GM19395 (cell line): ENCODE measurements at regions not wholly inside any gene's neighbourhood (a gene's known extent, or its start where the extent isn't known, plus 50 kb on each side); places are given as distances from the start of the nearest gene placed in this dataset.
"Not testable (repeated sequence)": the region's sequence is repeated elsewhere in the genome, so short reads cannot be mapped to it uniquely, and the experiment has no call there.

ENCODE experiments used
- ATAC-seq: cut with Tn5 transposase; IDR thresholded peaks from one replicate; pipeline ENCODE4 v1.9.1; 2021; ENCODE audit warnings: mild to moderate bottlenecking, moderate library complexity; ENCODE audit not compliant: unreplicated experiment

DNA sequence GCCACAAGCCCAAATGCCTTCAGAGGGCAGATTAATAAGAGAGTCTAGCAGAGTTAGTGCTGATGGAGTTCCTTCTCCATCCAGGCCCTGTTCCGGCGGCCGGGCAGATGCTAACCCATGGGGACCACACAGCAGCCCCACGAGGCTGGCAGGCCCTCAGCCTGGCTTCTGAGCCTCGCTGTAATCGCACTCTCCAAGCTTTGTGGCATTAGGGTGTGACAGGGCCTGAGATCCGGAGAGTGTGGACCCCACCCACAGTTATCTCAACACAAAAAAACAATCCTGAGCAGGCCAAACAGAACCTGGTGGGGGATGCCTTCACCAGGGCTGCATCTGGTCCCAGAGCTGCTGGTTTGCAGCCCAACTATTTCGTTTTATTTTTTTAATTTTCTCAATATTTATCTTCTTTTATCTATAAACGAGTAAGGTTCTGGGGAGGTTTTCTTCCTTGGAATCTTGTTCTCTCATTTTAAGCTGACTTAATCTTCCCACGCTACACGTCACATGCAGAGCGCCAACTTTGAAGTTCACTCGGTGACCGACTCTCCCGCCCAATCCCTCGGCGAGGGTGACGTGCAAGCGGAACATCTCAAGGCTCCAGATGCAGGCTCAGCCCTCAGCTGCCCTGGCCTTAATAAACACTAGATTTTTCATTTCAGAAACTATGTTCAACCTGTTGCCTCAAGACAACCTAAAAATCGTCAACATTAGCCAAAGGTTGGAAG is 372.4 kb downstream of the BCL2L11 start:
- not testable (repeated sequence) for ATAC-seq

DNA sequence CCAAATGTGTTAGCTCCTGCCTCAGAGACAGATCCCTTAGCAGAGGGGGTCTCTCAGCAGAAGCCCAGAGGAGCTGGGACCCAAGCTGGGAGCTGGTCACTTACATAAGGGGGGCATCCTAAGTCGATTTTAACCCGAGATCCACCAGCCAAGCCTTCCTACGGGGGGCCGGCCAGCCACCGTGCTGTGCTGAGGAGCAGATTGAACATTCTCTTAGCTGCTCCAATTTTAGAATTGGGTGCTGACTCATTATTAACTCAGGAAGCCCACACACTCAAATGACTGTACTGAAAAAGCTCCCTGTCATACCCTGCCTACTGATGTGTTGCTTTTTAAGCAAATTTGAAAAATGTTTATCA is 373.0 kb downstream of the BCL2L11 start:
- ATAC-seq, result peak; percentile 84

DNA sequence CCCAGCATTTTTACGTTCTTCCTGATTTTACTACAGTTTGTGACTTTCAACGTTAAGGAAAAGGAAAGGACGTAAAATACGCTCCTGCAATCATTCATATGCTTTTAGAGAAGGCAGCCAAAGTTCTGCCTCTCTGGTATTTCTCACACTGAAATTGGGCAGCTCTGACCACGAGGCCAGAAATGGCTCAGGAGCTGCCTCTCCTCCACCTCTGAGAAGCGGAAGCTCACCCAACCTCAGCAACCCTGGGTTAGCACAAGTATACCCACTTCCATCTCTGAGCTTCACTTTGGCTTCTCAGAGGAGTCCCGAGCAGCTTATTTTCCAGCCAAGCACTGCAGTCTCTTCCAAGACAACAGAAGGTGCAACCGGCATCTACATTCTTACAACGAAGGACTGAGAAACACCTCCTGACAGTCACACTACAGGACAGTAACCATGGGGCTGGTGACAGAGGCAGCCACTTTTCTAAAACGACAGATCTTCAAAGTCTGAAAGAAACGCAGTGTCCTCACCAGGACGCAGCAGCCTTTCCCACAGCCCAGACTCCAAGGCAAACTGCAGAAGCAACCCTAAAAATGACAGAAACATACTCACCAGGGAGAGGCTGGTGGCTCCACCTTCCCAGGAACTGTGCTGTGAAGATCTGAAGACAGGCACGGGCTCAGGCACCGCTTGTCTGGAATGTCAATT is 373.7 kb downstream of the BCL2L11 start:
- peak; percentile 51 for ATAC-seq

DNA sequence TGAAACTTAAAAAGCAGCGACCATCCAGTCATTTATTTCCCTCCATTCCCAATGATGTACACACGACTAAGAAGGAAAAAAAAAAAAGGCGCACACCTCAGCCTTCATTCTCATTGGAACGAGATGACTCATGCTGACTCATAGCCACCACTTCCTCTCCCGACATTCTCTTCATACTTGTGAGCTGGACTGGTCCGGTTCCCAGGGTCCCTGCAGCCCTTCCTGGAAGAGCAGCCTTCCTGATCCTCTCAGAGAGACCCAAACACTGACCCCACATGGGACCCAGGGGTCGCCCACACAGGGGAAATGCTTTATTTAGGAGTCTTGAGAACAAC is 374.2 kb downstream of the BCL2L11 start:
- peak; percentile 65 for ATAC-seq

DNA sequence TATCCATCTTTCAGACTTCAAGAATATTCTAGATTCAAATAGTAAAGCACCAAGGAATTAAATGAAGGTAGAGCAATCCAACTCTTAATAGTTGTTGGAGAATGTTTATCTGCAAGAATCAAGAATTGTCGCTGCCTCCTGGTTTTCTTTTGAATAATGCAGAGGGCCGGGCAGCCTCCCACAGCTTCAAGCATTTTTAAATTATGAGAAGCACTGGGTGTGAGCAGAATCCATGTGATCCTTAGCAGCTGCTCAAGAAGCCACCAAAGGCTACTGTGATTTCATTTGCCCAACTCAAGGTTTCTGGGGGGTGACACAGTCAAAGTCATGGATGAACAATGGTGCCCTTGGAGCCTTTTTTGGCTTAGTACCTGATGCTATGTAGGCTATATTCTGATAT is 374.9 kb downstream of the BCL2L11 start:
- ATAC-seq, result not testable (repeated sequence)

DNA sequence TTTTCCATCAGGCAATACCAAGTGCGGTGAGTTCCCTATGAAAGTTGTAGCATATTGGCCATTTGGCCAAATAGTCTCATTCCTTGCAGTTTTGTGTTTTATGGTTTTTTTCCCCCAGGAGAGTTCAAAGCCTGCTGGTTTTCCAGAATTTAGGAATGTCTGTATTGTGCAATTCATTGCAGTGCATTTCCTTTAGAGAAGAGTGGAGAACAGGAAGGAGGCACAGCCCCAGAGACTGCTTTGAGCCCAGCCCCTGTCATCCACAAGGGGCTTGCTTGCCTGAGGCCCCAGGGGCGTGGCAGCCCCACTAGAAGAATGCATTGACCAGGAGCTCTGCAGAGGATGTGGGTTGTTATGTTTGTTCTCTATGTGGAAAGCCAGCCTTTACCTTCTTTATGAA is 375.5 kb downstream of the BCL2L11 start:
- not testable (repeated sequence) for ATAC-seq

DNA sequence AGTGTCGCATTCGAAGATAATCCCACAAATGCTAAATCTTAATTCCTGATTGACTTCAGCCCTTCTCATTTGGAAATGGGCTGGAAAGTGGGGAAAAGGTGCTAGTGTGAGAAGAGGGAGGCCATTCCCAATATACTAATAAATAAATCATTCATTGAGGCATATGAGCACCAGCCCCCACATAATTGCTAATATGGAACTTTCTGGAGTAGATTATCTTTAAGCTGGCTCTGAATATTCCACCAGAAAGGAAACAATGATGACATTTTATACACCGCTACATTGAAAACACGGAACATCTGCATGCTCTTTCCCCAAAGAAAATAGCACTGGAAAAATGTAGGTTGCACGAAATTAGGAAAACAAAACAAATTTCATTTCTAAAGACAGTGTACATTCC is 376.1 kb downstream of the BCL2L11 start:
- ATAC-seq, result not testable (repeated sequence)

DNA sequence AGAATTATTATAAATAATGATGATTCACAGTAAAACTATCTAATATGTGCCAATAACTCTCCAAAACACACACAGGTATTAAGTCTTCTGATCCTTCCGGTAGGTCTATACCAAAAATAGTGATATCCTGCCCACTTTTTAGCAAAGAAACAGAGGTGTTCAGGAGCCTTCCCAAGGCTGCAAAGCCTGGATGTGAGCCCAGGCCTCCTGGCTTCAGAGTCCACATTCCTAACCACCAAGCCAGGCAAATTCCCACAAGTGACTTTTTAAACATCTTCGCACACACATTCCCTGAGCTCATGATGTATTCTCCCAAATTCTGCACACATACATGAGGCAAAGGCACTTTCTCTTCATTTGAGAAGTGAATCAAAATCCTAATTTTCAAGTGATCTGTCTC is 376.6 kb downstream of the BCL2L11 start:
- ATAC-seq, result not testable (repeated sequence)

DNA sequence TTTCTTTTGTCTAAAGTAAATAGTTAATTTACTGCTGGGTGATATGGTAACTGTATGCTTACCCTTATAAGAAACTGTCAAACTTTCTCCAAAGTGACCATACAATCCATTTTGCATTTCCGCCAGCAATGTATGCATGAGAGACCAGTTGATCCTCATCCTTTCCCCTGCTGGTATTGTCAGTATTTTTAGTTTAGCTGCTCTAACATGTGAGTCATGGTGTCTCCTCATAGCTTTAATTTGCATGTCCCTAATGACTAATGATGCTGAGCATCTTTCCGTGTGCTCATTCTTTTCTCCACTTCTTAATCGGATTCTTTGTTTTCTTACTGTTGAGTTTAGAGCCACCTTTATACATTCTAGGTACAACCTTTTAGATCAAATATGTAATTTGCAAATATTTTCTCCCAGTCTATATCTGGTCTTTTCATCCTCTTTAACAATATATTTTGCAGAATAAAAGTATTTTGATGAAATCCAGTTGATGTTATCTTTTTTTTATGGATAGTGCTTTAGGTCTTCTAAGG is 379.9 kb downstream of the BCL2L11 start:
- not testable (repeated sequence) for ATAC-seq

DNA sequence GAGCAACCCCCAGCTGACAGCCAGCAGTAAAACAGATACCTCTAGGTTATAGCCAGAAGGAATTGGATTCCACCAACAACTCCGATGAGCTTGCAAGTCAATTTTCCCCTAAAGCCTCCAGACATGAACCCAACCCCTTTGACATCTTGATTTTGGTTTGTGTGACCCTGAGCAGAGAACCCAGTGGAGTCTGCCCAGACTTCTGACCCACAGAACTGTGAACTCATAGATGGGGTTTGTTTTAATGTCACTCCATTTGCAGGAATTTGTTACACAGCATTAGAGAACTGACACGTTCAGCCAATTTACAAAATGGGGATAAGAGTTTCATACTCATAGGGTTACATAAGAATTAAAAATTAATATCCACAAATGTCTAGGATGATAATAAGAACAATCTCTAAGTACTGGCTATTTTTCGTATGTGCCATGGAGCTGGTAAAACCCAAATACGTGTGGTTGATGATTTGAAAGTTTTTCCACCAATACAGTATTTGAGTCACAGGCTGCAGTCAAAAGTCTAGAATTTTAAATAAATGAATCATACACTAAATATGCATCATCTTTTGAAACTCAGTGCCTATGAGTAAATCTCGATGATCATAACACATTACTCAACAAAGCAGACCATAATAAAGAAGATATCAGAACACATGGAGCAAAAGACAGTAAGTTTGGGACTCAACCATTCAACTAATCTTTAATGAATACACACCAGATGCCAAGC is 380.0 kb downstream of the ANAPC1 start:
- not testable (repeated sequence) for ATAC-seq

DNA sequence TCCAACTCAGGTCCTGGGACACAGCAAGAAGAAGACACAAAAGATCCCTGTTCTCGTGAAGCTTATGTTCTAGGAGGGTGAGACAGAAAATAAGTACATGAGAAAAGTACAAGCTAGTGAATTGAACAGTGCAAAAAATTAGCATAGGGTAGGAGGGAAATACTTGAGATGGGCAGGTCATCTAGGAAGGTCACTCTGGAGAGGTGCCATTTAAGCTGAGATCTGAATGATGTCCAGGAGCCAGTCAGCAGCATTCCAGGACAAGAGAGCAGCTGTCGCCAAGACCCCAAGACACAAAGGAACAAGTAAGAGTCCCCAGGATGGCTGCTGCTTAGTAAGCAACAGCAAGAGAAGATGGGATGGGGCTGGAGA is 379.4 kb downstream of the ANAPC1 start:
- ATAC-seq, result not testable (repeated sequence)

DNA sequence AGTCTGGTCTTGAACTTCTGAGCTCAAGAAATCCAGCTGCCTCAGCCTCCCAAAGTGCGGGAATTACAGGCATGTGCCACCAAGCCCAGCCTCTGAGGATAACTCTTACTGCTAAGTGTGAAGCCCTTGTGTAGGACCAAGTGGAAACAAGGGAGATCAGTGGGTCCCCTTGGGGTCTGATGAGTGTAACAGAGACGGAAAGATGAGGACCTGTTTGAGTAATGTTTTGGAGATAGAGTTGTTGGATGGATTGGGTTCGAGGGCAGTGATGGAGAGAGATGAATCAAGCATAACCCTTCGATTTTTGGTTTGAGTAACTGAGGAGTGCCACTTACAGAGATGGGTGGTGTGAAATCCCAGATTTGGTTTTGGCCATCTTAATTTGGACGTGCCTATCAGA is 378.7 kb downstream of the ANAPC1 start:
- ATAC-seq, result not testable (repeated sequence)

DNA sequence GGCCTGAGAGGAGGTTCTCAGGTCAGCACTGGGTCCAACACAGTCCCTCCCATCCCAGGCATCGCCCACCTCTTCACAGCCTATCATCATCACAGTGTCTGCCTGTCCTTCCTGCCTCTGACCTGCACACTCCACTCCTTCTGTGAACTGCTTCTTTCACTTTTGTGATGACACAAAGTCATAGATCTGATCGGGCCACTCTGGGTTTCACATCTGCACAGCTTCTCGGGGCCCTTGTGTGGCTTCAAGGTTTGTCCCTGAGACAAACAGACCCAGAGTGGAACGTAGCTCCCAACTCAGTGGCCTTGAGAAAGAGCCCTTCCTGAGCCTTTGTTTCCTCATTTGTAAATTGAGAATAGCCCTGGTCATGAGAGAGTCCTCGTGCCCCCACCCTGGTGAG is 377.1 kb downstream of the ANAPC1 start:
- peak; percentile 97 for ATAC-seq

DNA sequence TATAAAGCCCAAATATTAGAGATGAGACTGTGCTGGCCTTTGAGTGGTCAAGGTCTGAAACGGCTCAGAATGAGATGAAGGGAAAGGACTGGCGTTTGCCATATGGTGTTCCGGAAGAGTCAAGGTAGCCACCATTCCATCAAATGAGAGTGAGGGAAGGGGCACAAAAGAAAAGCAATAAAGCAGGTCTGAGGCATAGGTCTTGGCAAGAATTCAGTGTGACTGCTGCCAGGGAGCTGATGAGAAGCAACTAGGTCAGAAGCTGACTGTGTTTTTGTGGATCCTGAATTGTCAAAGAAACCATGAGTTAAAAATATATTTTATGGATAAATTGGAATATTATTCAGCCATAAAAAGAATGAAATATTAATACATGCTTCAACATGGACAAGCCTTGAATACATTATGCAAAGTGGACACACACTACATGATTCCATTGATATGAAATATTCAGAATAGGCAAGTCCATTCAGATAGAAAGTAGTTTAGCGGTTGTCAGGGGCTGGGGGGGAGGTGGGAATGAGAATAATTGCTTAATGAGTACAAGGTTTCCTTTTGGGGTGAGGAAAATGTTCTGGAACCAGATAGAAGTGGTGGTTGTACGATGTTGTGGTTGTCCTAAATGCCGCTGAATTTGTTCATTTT is 374.6 kb downstream of the ANAPC1 start:
- not testable (repeated sequence) for ATAC-seq

DNA sequence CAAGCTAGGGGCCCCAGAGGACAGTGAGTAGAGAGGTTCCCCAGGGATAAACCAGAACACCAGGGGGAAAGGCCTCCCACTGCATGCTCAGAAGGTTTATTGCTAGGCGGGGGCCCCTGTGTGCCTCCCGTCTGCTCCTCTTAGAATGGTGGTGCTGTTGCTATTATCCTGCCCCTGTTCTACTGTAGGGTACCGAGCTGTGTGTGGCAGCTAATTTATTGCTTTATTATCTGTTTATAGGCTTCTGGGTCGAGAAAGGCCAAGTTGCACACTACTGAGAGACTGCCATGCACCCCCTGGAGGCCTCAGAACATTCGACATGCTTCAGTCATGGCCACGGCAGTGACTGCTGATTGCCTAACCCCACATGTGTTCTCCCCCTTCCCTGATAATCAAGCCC is 373.6 kb downstream of the ANAPC1 start:
- ATAC-seq, result not testable (repeated sequence)

DNA sequence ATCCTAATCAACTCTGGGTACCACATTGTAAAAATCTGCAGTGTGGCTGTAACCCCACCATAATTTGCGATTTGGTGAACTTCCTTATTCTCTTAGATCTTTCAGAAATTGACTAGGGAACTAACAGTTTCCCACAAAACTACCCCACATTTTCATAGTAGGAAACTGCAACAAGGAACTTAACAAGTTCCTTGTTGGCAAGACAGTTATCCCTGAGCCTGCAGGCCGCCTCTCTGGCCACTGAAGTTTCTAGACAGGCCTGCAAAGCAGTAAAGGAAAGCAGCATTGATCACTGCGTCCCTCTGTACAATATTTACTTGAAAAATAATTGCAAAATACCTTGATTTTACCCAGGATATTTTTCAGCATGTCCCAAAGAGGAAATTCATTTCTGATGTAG is 372.9 kb downstream of the ANAPC1 start:
- ATAC-seq, result not testable (repeated sequence)

DNA sequence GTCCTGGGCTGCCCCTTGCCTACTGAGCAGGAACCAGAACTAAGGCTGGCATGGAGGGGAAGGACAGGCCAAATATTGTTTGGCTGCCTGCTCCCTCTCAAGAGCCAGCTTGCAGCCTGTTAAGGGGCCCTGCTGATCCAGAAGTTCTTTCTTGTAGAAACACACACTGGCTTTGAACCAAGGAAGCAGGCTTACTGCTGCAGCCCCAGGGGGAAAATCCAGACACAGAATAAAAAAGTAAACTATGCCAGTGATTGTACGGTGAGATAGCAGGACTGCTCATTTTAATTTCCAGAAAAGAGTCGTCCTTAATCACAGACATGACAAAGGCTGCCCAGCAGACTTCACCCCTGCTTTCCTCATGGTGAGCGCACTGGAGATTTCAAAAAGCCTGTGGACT is 371.6 kb downstream of the ANAPC1 start:
- not testable (repeated sequence) for ATAC-seq

DNA sequence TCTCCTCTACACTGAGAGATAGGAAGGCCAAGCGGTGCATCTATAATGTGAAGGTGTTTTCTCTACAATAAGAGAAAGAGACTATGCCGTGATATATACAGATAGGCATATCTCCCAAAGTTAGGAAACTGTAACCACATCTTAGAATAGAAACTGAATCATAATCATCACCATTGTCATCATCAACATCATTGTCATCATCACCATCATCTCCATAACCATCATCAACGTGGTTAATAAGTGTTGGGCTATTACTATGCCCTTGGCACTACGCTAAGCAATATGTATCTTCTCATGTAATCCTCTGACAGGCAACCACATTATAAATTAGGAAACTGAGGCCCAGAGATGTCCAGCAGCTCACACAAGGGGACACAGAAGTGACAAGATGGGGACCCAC is 369.9 kb downstream of the ANAPC1 start:
- not testable (repeated sequence) for ATAC-seq

DNA sequence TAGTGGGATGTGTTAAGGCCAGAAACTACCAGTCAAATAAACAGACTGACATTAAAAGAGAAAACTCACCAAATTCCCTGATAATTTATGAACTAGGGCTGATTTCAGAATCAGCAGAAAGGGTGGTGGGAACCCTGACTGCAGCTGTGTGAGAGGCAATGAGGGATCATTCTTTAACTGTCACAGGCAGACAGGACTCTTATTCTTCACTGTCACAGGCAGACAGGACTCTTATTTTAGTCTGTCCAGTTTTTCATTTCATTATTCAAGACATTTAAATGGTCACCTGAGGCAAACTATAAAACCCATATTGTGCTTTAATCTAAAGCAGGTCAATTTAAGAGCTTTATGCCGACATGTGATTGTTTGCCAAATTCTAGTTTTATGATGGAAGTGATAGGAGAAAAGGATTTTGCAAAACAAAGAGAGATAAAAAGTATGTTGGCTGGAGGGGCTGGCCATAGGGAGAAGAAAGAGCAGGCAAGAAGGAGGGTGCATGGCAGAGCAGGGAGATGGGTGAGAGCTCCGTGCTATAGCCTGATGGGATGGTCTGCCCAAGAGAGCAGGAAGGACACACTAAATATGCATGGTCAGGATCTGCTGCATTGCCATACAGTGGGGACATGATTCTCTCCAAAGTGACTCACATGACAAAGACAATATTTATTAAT is 366.8 kb downstream of the ANAPC1 start:
- not testable (repeated sequence) for ATAC-seq

DNA sequence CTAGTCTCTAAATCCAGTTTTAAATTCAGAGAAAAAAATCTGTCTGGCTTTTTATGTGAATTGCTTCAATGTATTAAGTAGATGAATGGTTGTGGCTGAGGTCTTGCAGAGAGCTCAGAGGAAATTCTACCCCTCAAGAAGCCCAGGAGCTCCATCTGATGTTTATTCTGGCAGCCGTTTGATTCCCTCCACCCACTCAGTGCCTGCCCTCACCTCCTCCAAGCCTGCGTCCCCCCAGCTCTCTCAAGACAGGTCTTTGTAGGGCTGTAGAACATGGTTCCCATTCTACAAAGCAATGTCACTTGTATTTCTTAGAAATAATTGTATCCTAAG is 366.3 kb downstream of the ANAPC1 start:
- not testable (repeated sequence) for ATAC-seq

DNA sequence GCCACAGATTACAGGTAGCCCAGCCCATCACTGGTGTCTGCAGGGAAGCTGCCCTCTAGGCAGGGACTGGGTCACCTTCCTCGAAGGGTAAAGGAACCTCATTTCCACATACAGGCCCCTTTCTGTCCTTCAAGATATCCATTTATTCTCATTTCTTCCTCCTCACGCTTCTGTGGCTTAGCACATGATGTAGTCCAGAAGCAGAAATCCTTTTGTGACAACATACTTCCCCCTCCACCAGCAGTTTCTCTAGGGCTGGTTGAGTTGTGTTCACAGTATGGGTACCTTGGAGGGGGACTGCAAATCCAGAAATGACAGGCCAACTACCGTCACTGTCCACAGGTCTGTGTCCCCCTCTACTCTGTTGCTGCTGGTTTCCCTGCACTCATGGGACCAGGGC is 364.9 kb downstream of the ANAPC1 start:
- no peak for ATAC-seq
